ENCODE measurements at regions not wholly inside any gene's neighbourhood (a gene's known extent, or its start where the extent isn't known, plus 50 kb on each side); places are given as distances from the start of the nearest gene placed in this dataset.

GRCh38 chr9:110041452-110041851 is 166.5 kb downstream of the C9orf152 start:
- POLR2A ChIA-PET, result no interaction called here
- CTCF ChIA-PET, result no interaction called here

- ChIA-PET CTCF (interaction anchor here (1.0 kb wide), 1 partner anchor 144 kb away, joined by 3 read pairs; no protein-coding TSS in a partner anchor), POLR2A (interaction anchor here (1.1 to 1.5 kb wide), 2 partner anchors 92 to 97 kb away, joined by 6 read pairs; no protein-coding TSS in a partner anchor)
Measured at GRCh38 chr9:110047232-110047954, 160.6 kb downstream of the C9orf152 start.

- CTCF ChIA-PET, result no interaction called here
Measured at GRCh38 chr9:110047955-110048402, 160.0 kb downstream of the C9orf152 start.

GRCh38 chr9:110048403-110048975 is 159.5 kb downstream of the C9orf152 start:
- POLR2A ChIA-PET, result interaction anchor here (1.1 to 1.5 kb wide), 2 partner anchors 93 to 98 kb away, joined by 6 read pairs; no protein-coding TSS in a partner anchor
- CTCF ChIA-PET, result no interaction called here

More at GRCh38 chr9:110047955-110048402, 160.0 kb downstream of the C9orf152 start:
- POLR2A ChIA-PET, result interaction anchor here (1.1 to 1.5 kb wide), 2 partner anchors 92 to 97 kb away, joined by 6 read pairs; no protein-coding TSS in a partner anchor

GRCh38 chr9:110048976-110049698 is 158.8 kb downstream of the C9orf152 start:
- CTCF ChIA-PET, result no interaction called here

GRCh38 chr9:110049699-110050450 is 158.1 kb downstream of the C9orf152 start:
- POLR2A ChIA-PET, result no interaction called here

More at GRCh38 chr9:110048976-110049698, 158.8 kb downstream of the C9orf152 start:
- POLR2A ChIA-PET, result no interaction called here

GRCh38 chr9:110050925-110051355 is 157.0 kb downstream of the C9orf152 start:
- ChIA-PET CTCF (no interaction called here), POLR2A (no interaction called here)

More at GRCh38 chr9:110049699-110050450, 158.1 kb downstream of the C9orf152 start:
- CTCF ChIA-PET, result no interaction called here

- CTCF ChIA-PET, result no interaction called here
Measured at GRCh38 chr9:110056062-110056461, 151.9 kb downstream of the C9orf152 start.

GRCh38 chr9:110058304-110058953 is 149.5 kb downstream of the C9orf152 start:
- POLR2A ChIA-PET, result no interaction called here
- CTCF ChIA-PET, result interaction anchor here (0.6 to 1.7 kb wide), 3 partner anchors 54 to 155 kb away, joined by 3 to 7 read pairs (median 4); no protein-coding TSS in a partner anchor

More at GRCh38 chr9:110056062-110056461, 151.9 kb downstream of the C9orf152 start:
- POLR2A ChIA-PET, result no interaction called here

- POLR2A ChIA-PET, result no interaction called here
Measured at GRCh38 chr9:110059461-110059860, 148.5 kb downstream of the C9orf152 start.

GRCh38 chr9:110064803-110065202 is 143.2 kb downstream of the C9orf152 start:
- ChIA-PET POLR2A (no interaction called here), CTCF (no interaction called here)

More at GRCh38 chr9:110059461-110059860, 148.5 kb downstream of the C9orf152 start:
- CTCF ChIA-PET, result no interaction called here

GRCh38 chr9:110065532-110065931 is 142.4 kb downstream of the C9orf152 start:
- ChIA-PET CTCF (no interaction called here), POLR2A (no interaction called here)

- CTCF ChIA-PET, result no interaction called here
- POLR2A ChIA-PET, result no interaction called here
Measured at GRCh38 chr9:110066929-110067716, 140.8 kb downstream of the C9orf152 start.

- ChIA-PET CTCF (interaction anchor here (0.6 kb wide), 1 partner anchor 16 kb away, joined by 3 read pairs; no protein-coding TSS in a partner anchor), POLR2A (no interaction called here)
Measured at GRCh38 chr9:110068212-110068611, 139.7 kb downstream of the C9orf152 start.

- ChIA-PET CTCF (no interaction called here), POLR2A (no interaction called here)
Measured at GRCh38 chr9:110069326-110070248, 138.4 kb downstream of the C9orf152 start.

- CTCF ChIA-PET, result no interaction called here
- POLR2A ChIA-PET, result no interaction called here
Measured at GRCh38 chr9:110072597-110073355, 135.2 kb downstream of the C9orf152 start.
